GM12865 (cell line): ENCODE measurements at regions not wholly inside any gene's neighbourhood (a gene's known extent, or its start where the extent isn't known, plus 50 kb on each side); places are given as distances from the start of the nearest gene placed in this dataset.

Experiments used
- DNase-seq: peaks from one replicate; pipeline ENCODE4 v3.0.0; 2010; ENCODE audit warnings: low read depth
- H3K4me3 ChIP-seq: 2 replicates; pipeline ENCODE4 v1.5.1; 2011; ENCODE audit warnings: mild to moderate bottlenecking, low read depth, low read length, control low read depth
- CTCF ChIP-seq: IDR thresholded peaks from 2 replicates; pipeline ENCODE4 v1.5.1; 2011; ENCODE audit warnings: low read length, control low read depth, low read depth, inconsistent platforms; ENCODE audit not compliant: insufficient read depth; ENCODE audit errors: missing control alignments

GRCh38 chr13:58960888-58961287, 1202.8 kb downstream of the DIAPH3 start:
- H3K4me3 ChIP-seq = no peak overlapping the region
- TF ChIP-seq CTCF = no peak
- peak; percentile 30 for DNase-seq

- no peak overlapping the region for H3K4me3 ChIP-seq
- TF ChIP-seq CTCF = no peak
- no peak for DNase-seq
Measured at GRCh38 chr13:58963321-58963720, 1200.4 kb downstream of the DIAPH3 start.

GRCh38 chr13:58964048-58964447, 1199.7 kb downstream of the DIAPH3 start:
- no peak overlapping the region for H3K4me3 ChIP-seq
- no peak for DNase-seq
- TF ChIP-seq CTCF = no peak

- no peak for TF ChIP-seq CTCF
- no peak overlapping the region for H3K4me3 ChIP-seq
- DNase-seq = peak; percentile 13
Measured at GRCh38 chr13:58977085-58977484, 1186.6 kb downstream of the DIAPH3 start.

GRCh38 chr13:58978331-58978730, 1185.4 kb downstream of the DIAPH3 start:
- TF ChIP-seq CTCF = no peak
- DNase-seq = no peak

GRCh38 chr13:58979851-58980250, 1183.9 kb downstream of the DIAPH3 start:
- DNase-seq = no peak
- no peak for TF ChIP-seq CTCF
- H3K4me3 ChIP-seq = no peak overlapping the region

More at GRCh38 chr13:58978331-58978730, 1185.4 kb downstream of the DIAPH3 start:
- no peak overlapping the region for H3K4me3 ChIP-seq

- no peak overlapping the region for H3K4me3 ChIP-seq
- TF ChIP-seq CTCF = no peak
- DNase-seq = no peak
Measured at GRCh38 chr13:58985845-58986244, 1177.9 kb downstream of the DIAPH3 start.
